MCF 10A (cell line): ENCODE measurements at regions not wholly inside any gene's neighbourhood (a gene's known extent, or its start where the extent isn't known, plus 50 kb on each side); places are given as distances from the start of the nearest gene placed in this dataset.

Experiments
- BruUV-seq: library from RNA; stranded (reverse); fragments of 400-500 nt; replicated peaks from 2 replicates; lab custom pipeline; 2021; lab: Mats Ljungman, UMichigan
- CTCF ChIA-PET: fragments of 300-600 bp; sonication (Branson Sonifier 250); formaldehyde crosslinking; extraction: SDS; loops from one replicate; lab custom pipeline; 2021; ENCODE audit warnings: antibody characterized with exemption, inconsistent platforms; lab: Yijun Ruan, JAX
- POLR2A ChIA-PET: fragments of 300-600, 350-650 bp; sonication (Branson Sonifier 250); formaldehyde crosslinking; extraction: SDS; loops from one replicate; lab custom pipeline; 2020; ENCODE audit warnings: antibody characterized with exemption, inconsistent platforms; lab: Yijun Ruan, JAX
- DNase-seq: peaks from one replicate; pipeline ENCODE4 v3.0.0-alpha.2; 2018; ENCODE audit not compliant: unreplicated experiment
- H3K27ac Mint-ChIP-seq: one replicate; pipeline ENCODE4 v1.8.0; 2022; ENCODE audit warnings: mild to moderate bottlenecking, low read depth, mixed read lengths; ENCODE audit not compliant: unreplicated experiment
- H3K27me3 Mint-ChIP-seq: one replicate; pipeline ENCODE4 v1.8.0; 2022; ENCODE audit warnings: mixed read lengths; ENCODE audit not compliant: insufficient read depth, unreplicated experiment
- H3K36me3 Mint-ChIP-seq: one replicate; pipeline ENCODE4 v1.8.0; 2022; ENCODE audit warnings: mild to moderate bottlenecking, moderate library complexity, mixed read lengths; ENCODE audit not compliant: insufficient read depth, unreplicated experiment
- H3K4me1 Mint-ChIP-seq: one replicate; pipeline ENCODE4 v1.8.0; 2022; ENCODE audit warnings: mixed read lengths; ENCODE audit not compliant: insufficient read depth, unreplicated experiment
- H3K4me3 Mint-ChIP-seq: one replicate; pipeline ENCODE4 v1.8.0; 2022; ENCODE audit warnings: mild to moderate bottlenecking, moderate library complexity, mixed read lengths; ENCODE audit not compliant: unreplicated experiment
- H3K9me3 Mint-ChIP-seq: one replicate; pipeline ENCODE4 v1.8.0; 2022; ENCODE audit warnings: mixed read lengths; ENCODE audit not compliant: unreplicated experiment
- CTCF ChIP-seq: fragments of 200-600 bp; IDR thresholded peaks from one replicate; pipeline ENCODE4 v1.8.0; 2022; ENCODE audit warnings: antibody characterized with exemption, mild to moderate bottlenecking; ENCODE audit not compliant: unreplicated experiment
- intact Hi-C: fragments of 100-400 bp; cut with micrococcal nuclease; formaldehyde crosslinking; loops from 2 replicates; pipeline ENCODE4 v1.14.1; 2022

GRCh38 chr2:161107265-161107664 is 53.0 kb upstream of the TANK start:
- ChIA-PET POLR2A (interaction anchor here (1.0 to 1.2 kb wide), 4 partner anchors 16 to 54 kb away, joined by 4 read pairs; partner anchors contain the start of gene TANK), CTCF (interaction anchor here (0.7 to 1.3 kb wide), 4 partner anchors 10 to 137 kb away, joined by 3 to 5 read pairs (median 3); no protein-coding TSS in a partner anchor)
- Mint-ChIP-seq H3K27me3 (no peaks in the 10 kb centered on the region), H3K4me3 (no peak overlapping the region), H3K36me3 (no peaks in the 10 kb centered on the region), H3K4me1 (peaks cover 18% of the 10 kb centered on the region), H3K9me3 (no peaks in the 10 kb centered on the region), H3K27ac (no peak overlapping the region)
- no peak for TF ChIP-seq CTCF
- intact Hi-C loops = no loop called here
- DNase-seq = no peak
- no TSS peak for BruUV-seq
